HG03354 (cell line): ENCODE measurements at regions not wholly inside any gene's neighbourhood (a gene's known extent, or its start where the extent isn't known, plus 50 kb on each side); places are given as distances from the start of the nearest gene placed in this dataset.

Experiments
- ATAC-seq: cut with Tn5 transposase; IDR thresholded peaks from one replicate; pipeline ENCODE4 v1.9.1; 2021; ENCODE audit warnings: mild to moderate bottlenecking; ENCODE audit not compliant: unreplicated experiment, poor library complexity, severe bottlenecking

DNA sequence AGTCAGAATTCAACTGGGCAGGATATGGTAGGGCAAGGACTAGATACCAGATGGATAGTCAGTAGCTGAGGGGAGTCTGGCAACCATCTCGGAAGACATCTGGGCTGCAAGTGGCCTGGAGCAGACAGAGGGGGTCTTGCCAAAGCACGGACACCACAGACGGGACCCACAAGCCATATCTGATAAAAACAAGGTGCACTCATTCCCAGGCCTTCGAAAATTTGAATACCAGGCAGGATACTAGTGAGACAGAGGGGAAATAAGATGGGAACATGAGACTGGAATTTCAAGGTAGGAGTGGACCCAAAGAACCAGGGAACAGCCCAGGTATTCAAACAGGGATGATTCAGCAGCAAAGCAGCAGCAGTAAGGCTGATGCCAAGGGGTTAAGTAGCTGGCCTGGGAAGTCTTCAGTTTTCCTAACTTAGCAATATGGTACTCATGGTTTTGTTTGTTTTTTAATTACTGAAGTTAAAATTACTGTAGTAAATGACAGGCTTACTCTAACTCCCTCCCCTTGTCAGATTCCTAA, 144.9 kb upstream of the NCKAP5 start:
- no peak for ATAC-seq

- no peak for ATAC-seq
Measured at GRCh38 chr2:133716166-133716565, 147.9 kb upstream of the NCKAP5 start.

DNA sequence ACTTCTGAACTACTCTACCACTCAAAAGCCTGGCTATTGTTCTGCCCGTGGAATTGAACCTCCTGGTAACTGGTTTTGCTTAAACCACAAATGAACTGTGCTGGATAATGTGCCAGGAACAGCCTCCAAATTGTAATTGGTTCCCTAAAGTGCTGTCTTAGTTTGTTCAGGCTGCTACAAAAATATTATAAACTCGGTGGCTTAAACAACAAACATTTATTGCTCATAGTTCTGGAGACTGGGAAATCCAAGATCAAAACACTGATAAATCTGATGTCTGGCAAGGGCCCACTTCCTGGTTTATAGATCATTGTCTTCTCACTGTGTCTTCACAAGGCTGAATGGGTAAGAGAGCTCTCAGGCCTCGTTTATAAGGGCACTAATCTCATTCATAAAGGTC, 149.2 kb upstream of the NCKAP5 start:
- ATAC-seq: no peak

- ATAC-seq: no peak
Measured at GRCh38 chr2:133718688-133719201, 150.5 kb upstream of the NCKAP5 start.

DNA sequence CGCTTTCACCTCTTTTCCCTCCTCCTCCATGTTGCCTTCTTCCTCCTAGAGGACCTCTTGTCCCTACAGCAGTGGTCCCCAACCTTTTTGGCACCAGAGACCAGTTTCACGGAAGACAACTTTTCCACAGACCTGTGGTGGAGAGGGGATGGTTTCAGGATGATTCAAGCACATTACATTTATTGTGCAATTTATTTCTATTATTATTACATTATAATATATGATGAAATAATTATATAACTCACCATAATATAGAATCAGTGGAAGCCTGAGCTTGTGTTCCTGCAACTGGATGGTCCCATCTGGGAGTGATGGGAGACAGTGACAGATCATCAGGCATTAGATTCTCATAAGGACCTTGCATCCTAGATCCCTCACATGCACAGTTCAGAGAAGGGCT, 152.2 kb upstream of the NCKAP5 start:
- no peak for ATAC-seq

DNA sequence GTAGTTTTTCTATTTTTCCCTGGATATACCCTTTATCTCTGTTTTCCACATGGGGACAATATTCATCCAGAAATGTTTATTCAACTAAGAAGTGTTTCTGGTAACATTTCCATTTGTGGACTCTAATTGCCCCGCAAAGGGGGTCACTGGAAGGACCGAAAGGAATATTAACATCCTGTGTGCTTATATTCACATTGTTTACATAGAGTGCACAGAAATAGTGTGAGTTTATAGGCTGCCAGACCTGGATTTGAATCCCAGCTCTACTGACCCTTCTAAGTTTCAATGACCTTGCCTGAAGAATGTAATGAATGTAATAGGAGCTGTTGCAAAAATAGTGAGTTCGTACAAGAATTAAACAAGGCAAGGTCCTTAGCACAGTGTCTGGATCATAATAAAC, 152.9 kb upstream of the NCKAP5 start:
- ATAC-seq: no peak

GRCh38 chr2:133723133-133723532, 154.9 kb upstream of the NCKAP5 start:
- ATAC-seq: no peak

- ATAC-seq: no peak
Measured at GRCh38 chr2:133726973-133727372, 158.7 kb upstream of the NCKAP5 start.

DNA sequence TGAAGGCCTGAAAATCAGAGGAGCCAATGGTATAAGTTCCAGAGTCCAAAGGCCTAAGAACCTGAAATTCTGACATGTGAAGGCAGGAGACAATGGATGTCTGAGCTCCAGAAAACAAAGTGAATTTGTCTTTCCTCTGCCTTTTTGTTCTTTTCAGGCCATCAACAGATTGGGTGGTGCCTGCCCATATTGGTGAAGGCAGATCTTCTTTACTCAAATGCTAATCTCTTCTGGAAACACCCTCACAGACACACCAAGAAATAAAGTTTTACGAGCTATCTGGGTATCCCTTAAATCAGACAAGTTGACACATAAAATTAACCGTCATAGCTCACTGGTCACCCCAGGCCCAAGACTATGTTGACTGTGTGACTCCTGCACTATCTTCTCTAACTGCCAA, 163.8 kb upstream of the NCKAP5 start:
- no peak for ATAC-seq

- no peak for ATAC-seq
Measured at GRCh38 chr2:133732982-133733900, 165.0 kb upstream of the NCKAP5 start.

- ATAC-seq: no peak
Measured at GRCh38 chr2:133733901-133734255, 165.6 kb upstream of the NCKAP5 start.

DNA sequence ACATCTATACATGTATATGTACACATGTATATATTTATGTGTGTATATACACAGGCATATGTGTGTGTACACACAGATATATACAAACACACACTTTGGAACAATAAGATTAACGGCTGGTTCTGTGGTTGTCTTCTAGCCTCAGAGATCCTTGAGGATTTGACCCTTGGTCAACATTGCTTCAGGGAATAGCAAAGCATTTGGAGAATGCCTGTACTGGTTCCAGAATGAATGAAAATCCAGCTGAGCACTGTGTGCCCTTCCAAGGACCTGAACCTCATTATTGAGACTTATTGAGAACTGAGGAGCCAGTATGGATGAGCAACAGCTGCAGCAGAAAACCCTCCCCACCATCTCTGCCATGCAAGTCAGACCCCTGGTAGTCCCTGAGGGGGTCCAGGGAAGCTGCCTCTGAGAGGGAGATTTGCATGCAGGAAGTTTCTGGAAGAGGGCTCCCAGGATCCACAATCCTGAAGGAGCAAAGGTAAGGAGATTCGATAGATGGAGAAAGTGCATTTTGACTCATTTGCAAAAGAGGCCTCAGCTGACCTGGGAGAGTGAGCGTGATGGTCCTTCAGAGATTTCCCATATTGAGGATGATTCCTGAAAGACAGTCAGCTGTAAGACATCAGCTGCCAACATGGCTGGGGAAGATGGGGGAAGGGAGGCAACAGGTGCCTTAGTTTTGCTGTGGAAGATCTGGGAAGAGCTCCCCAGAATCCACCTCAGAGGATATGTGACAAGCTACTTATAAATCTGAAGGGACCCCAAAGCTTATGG, 166.6 kb upstream of the NCKAP5 start:
- ATAC-seq: no peak

- ATAC-seq: no peak
Measured at GRCh38 chr2:133736674-133737073, 168.4 kb upstream of the NCKAP5 start.

- no peak for ATAC-seq
Measured at GRCh38 chr2:133737242-133737993, 169.2 kb upstream of the NCKAP5 start.

DNA sequence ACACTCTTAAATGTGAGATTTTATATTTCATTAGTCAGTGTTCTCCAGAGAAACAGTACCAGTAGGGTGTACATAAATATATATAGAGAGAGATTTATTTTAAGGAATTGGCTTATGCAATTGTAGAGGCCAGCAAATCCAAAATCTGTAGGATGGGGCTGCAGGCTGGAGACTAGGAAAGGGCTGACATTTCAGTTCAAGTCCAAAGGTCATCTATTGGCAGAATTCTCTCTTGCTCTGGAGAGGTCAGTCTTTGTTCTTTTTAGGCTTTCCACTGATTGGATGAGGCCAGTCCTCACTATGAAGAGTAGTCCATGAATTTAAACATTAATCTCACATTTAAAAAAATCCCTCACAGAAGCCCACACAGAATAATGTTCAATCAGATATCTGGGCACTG, 170.8 kb upstream of the NCKAP5 start:
- no peak for ATAC-seq

GRCh38 chr2:133740500-133740899, 172.2 kb upstream of the NCKAP5 start:
- no peak for ATAC-seq

- ATAC-seq: no peak
Measured at GRCh38 chr2:133748007-133748700, 179.9 kb upstream of the NCKAP5 start.

DNA sequence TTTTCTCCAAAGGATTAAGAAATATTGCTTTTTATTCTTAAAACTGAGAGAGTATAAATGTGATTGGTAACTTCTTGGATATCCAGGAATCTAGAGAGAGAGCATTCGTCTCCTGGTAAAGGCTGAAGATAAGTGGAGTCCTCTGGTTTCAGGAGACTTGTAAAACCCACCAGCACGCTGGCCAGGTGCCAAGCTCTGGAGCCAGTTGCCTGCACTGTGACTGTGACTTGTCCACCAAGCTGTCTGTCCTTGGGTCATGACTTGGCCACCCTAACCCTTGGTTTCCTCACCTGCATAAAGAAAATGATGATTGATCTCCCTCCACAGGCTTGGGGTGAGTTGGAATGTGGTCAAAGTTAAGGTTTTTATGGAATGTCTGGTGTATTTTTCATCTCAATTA, 185.4 kb upstream of the NCKAP5 start:
- no peak for ATAC-seq
